ENCODE measurements at regions not wholly inside any gene's neighbourhood (a gene's known extent, or its start where the extent isn't known, plus 50 kb on each side); places are given as distances from the start of the nearest gene placed in this dataset.

DNA sequence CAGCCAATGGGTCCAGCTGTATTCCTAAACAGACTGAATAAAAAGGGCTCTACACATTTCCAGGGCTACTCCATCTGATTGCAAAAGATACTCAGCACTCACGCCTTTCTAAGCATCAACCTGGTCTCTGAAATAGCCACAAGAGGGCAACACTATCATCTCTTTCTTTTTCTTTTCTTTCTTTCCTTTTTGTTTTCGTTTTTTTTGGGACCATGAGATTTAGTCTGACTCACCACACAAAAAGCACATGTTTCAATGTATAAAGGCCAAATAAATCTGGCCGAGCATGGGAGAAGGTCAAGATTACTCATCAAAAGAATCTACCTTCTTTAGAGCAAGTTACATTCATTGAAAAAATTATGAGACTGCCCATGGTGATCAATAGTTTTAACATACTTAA, 805.6 kb upstream of the ARGLU1 start:
- DNase-seq, result no peak

DNA sequence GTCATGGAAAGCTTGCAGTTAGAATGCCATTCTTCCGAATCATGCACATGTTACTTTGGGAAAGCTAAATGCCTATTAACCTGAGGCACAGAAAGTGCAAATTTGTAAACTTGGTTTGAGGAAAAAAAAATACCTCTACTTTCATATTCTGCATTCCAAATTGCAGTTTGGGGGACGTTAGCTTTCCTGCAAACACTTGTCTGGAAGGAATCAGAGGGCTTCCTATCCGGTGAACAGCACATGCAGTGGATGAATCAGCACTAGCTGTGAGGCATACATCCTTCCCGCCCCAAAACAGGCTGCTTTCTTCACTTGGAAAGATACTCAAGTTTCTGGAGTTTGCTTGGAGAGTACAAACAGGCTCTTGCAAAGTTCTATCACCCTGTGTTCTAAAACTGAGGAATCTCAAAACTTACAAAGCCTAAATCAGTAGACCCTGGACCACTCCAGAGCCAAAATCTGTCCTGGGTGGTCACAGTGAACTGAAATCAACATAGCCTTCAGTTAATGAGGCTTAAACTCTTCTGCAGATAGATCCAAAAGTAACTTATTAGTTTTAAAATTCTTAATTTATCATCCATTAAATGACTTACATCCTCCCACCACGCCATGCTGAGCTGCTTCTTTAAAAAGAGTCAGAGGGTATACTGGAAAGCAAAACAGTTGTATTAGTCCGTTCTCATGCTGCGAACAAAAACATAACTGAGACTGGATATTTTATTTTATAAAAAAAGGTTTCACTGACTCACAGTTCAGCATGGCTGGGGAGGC, 802.3 kb upstream of the ARGLU1 start:
- DNase-seq, result no peak

DNA sequence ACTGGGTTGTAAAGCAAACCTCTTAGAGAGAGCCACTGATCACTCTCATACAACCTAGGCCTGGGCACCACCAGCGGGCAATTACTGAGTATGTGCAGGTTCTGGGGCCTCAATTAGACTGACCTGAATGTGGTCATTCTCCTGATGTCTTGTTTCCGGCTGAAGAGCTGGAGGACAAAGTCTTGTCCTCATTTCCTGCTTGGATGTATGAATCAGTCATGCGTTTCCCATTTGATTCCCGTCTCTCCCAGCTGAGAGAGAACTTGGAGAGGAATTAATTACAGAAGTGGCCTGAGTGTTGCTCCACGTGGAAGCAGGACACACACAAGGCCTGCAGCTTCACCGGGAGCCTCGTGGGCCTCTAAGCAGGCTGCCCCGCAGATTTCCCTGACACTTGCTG, 799.3 kb upstream of the ARGLU1 start:
- DNase-seq, result no peak

DNA sequence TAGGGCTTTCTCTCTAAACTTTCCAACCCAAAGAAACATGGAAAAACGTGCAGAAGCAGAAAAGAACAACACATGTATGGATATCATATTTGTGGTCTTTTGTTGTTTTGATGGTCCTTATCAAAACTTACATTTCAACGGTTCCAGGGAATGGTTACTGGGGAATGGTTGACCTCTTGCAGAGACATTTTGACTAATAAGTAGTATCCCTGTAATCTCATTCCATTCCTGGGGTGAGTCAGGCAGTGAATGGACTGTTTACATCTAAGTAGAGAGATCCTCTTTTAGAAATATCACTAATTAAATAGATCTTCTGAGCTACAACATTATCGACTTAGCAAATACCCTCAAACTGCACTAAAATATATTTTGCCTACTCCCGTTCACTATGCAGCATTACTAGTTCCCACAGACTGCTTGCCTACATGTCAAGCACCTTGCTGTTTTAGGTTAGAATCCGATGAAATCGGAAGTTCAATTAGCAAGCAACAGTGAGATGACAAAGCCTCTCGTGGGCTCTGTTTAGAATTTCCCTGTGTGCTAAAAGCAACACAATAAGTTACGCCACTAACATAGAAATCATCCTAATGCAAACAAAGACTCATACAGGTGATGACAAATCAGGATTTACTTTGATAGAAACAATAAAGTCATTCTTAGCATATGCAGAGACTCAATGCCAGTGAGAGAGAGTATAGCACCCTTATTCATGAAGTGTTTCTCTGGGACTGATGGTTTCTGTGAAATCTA, 797.7 kb upstream of the ARGLU1 start:
- DNase-seq, result no peak

DNA sequence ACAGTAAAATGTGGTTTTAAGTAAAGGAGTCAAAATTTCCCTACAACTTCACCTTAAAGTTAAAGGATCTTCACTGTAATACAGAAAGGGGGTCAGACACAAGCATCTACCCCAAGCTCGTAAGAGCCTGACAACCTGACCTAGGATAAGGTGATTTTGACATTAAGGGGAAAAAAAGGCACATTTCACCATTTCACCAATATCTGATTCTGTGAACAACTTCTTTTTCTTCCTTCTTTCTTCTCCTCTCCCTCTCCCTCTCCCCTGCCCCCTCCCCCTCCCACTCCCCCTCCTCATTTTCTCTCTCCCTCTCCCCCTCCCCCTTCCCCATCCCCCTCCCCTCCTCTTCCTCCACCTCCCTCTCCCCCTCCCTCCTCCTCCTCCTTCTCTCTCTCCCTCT, 796.7 kb upstream of the ARGLU1 start:
- DNase-seq, result no peak

DNA sequence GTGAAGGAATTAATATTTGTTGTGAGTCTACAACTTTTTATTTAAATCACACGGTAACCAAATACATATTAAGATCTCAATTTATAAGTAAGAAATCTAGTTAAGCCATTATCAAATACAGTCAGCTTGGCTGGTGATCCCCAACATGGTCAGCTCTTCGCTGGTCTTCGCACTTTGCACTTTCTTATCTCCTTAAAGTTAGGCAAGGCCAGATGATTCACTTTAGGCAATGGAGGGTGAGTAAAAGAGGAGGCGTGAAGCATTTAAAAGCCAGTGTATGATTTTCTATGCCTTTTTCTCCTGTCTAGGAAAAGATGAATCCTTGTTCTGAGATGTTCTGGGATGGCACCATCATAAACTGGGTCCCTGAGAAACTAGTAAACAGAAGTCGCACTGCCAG, 793.7 kb upstream of the ARGLU1 start:
- no peak for DNase-seq

DNA sequence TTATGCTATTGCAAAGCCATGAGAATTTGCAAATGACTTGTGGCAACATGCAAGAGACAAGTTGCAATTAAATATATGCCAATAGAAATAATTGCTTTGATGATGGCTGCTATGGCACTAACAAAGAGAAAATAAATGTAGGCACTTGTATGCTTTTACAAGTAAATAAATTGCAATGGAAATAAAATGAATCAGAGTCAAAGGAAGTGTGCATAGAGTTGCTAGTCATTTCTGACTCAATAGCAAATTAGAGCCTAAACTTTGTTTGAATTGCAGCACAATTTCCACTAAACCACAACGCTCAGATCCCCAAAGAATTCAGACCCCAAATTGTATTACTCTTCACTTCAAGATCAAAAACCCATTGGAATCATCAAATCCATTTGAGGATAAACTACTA, 792.1 kb upstream of the ARGLU1 start:
- no peak for DNase-seq

DNA sequence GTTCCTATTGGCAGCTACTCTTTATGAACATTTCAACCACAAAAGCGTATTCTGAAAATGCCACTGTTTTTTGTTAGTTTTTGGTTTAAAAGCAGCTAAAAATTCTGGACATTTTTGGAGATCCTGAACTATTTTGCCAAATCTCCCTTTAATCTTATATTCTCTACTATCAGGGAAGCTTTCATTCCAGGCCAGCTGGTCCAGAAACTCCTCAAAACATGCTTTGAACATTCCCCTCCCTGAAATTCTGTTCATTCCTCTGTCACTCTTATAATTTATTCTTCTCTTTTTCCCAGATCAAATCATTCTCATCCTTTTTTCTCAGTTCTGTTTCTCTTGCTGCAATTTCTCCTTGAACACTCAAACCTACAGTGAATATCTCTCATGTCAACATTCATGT, 790.9 kb upstream of the ARGLU1 start:
- DNase-seq, result no peak

DNA sequence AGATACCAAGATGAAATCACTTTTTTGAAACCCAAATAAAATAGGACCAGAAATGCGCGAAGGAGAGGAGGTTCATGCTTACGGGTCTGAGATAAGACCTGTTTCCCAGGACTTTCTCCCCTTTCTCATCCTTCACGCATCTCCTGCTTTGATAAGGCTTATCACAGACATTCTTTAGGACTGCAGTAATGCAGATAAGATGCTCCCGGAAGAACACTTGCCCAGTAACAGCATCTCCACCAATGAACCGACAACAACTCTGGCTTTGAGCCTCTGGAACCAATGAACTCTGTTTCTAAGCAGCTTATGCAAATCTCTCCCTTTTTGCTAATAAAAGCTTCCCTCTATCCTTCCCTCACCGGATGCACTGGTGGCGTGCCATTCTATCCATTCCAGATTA, 783.4 kb upstream of the ARGLU1 start:
- no peak for DNase-seq

DNA sequence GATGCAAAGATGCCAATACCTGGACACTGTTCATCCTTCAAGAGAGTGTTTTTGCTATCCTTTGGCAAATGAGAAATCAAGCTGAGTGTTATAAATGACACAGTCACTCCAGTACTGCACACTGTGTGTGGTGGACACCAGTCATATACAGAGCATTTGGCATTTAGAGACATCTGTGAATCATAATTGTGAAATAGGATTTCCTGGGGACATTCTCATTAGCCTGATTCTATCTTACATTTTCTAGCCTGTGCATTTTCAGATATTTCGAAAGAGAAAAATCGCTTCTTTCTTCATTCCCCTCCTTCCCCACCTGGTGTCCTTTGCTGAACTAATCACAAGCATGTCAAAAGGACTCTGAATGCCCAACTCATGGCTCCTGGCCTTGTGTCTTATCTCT, 781.0 kb upstream of the ARGLU1 start:
- no peak for DNase-seq

DNA sequence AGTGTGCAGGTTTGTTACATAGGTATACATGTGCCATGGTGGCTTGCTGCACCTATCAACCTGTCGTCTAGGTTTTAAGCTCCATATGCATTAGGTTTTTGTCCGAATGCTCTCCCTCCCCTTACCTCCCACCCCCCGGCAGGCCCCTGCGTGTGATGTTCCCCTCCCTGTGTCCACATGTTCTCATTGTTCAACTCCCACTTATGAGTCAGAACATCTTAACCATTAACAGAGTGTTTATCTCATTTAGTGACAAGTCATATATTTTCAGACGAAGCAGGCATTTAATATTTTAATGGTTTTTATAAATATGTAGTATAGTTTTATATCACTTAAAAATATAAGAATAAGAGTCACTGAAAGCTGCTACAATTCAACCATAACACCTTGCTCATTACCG, 780.5 kb upstream of the ARGLU1 start:
- DNase-seq, result no peak

DNA sequence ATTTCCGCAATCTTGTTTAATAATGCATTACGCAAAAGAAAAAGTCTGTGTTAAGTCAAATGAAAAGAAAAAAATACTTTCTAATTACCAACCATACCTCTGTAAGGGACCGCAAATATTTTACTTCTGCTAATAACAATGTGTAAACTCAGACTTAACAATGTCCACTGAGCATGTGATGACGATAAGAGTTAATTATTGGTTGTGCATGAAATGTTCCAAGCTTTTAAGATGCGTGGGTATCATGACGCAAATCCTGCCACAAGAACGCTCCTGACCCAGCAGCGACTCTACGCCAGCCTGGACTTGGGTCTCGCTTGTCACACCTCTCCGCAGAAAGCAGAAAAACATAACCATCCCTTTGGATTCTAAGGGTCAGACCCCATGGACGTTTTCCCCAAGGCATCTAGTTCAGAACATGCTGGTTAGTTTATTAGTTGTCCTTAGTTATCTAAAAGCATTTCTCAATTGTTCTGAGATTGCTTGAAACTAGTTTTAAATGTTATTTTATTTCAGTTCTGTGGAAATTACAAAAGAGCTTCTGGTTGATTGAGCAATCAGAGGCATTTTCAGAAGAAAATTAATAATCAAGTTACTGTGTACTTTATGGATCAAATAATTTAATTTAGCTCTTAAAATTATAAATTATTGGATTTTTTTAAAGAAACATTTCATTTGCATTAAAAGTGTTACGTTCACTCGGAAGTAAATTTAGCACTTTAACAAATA, 779.9 kb upstream of the ARGLU1 start:
- no peak for DNase-seq

DNA sequence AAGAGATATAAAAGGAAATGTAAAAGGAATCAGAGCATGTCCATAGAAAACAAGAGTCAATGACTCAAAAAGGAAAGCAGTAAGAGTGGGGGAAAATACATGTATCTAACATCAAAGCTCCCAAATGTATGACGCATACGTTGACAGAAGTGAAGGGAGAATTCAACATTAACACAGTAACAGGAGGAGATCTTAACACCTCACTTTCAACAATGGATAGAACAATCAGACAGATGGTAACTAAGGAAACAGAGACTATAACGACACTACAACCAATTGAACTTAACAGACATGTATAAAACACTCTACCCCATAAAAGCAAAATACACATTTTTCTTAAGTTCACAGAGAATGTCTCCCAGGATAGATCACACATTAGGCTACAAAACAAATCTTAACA, 774.8 kb upstream of the ARGLU1 start:
- DNase-seq, result no peak

DNA sequence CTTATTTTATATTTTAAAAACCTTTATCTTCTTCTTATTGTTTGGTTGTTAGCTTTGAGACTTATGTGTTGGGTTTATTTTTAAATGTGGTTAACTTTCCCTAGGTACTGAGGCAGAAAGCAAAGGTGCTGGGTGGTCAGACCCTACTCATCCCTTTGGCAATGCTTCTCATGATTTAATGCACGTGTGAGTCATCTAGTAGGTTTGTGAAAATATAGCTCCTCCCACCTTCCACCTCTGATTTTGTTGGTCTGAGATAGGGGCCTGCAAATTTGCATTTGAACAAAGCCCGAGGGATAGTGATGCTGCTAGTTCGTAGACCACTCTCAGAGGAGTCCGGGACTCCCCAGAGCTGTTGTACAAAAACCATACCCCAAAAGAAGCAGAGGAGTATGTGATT, 771.3 kb upstream of the ARGLU1 start:
- DNase-seq, result no peak

DNA sequence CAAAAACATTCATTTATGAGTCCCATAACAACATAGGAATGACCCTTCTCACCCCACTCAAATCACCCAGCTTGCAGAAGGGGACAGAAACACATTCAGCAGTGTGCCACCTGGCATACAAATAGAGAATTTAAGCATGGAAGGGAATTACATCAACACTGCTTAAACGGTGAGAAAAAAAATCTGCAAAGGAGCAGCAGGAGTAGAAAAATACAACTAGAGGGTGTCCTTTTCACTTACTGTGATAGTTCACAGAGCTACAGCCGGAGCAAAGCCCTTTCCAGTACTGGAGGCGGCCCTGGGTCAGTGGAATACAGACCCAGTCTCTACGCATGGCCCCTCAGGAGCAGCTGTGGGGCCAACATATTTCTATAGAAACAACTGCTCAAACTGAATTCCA, 764.3 kb upstream of the ARGLU1 start:
- no peak for DNase-seq

DNA sequence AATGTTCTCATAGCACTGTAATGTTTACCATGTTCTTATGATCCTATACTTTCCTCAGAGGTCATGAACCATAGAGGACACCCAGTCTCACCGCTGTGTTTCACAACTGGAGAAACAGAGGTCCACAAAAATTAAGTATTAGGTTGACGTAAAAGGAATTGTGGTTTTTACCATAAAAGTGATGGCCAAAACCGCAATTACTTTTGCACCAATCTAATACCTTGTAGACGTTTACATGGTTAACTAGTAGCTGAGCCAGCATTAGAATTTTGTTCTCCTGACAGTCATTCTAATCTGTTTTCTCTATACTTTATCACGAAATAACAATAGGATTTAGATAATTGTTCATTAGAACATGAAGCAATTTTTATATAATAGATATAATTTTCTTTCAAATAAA, 763.4 kb upstream of the ARGLU1 start:
- DNase-seq, result no peak

DNA sequence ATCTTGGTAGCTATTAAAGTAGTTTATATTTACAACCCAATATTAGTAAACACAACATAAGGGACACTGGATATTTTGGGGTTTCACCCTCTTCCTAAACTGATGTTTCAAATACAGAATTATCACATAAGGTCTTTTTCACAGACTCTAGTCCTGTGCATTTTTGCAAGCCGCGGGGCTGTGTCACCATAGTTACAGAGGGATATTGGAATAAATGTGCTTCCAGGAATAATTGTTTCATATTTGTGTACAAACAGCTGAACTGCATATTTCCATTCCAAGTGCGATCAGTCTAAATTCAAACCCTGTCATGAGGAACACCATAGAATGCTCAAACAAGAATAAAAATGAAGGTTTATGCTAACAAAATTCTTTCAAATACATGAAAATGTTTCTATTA, 762.5 kb upstream of the ARGLU1 start:
- DNase-seq, result no peak

DNA sequence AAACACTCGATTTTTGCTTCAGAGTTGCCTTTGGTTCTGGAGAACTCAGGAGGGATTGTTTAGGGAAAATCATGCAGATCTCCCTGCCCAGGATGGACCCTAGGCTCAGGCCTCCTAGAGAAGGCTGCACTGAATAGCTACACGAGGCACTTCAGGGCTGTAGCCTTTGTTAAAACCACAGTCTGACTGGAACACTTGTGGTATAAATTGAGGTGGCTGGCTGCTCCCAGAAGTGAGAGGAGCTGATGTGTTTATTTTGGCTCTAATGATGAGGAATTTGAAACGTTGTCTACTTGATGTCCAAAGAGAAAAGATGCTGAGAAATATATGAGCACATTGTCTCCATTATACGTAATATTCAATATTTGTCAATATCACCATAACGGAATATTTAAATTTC, 762.1 kb upstream of the ARGLU1 start:
- DNase-seq, result no peak

DNA sequence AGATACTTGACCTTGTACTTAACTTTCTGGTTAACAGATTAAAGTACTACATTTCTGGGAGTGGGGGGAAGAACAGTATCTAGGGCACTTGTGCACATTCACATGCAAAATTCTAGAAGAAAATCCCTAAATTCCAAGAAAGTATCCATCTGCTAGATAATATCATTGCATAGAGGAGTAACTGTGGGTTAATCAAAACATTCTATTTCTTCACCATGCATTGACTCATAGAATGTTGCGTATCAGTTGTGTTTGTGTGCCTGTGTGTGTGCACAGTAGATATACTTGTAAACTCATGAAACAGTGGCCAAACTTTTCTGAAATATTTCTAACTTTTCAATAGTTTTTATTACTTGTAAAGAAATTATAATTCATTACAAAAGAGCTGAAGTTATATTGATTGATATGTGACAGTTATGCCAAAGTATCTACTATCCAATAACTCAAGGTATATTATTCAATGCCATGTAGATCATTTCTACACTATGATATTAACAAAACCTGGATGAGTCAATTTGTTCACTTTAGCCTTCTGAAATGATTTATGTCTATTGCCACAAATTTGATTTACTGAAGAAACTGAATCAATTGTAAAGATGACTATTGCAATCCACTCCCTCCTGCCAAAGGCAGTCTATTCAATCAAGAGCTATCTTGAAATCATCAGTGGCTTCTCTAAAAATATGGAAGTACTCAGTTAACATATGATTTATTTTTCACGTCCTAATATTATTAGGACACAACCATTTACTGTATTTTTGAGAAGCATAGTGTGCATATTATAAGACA, 756.7 kb upstream of the ARGLU1 start:
- DNase-seq, result no peak

DNA sequence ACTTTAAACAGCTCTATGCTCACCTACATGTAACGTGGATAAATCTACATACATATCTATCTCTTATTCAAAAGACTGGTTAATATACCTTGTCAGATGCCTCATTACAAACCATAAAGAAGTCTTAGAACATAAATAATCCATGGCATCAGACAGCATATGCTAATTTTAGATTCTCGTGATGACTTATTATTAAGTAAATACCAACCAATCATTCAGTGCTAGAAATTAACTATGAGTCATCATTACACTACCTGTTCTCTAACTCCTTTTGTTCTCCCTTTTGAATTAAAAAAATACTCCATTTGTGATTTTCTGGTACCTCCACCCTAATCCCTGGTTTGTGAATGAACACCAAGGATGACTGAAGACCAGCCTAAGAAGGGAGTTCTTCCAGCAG, 754.3 kb upstream of the ARGLU1 start:
- DNase-seq, result no peak

DNA sequence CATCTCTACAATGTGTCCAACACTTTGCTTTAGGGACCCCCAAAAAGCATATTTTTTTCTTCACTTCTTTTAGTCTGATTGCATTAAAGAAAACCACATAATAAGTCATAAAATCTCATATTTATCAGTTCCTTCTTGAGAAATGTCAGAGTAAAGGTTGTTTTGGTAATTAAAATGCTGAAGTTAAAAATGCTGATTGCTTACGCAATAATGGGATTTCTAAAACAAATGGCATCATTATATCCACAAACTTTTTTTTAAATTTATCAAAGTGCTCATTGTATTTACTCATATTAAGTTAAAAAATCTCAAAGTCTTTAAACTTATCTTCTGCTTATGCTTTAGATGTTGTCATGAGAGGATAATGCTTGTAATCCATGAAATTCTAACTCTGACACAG, 737.2 kb upstream of the ARGLU1 start:
- no peak for DNase-seq

DNA sequence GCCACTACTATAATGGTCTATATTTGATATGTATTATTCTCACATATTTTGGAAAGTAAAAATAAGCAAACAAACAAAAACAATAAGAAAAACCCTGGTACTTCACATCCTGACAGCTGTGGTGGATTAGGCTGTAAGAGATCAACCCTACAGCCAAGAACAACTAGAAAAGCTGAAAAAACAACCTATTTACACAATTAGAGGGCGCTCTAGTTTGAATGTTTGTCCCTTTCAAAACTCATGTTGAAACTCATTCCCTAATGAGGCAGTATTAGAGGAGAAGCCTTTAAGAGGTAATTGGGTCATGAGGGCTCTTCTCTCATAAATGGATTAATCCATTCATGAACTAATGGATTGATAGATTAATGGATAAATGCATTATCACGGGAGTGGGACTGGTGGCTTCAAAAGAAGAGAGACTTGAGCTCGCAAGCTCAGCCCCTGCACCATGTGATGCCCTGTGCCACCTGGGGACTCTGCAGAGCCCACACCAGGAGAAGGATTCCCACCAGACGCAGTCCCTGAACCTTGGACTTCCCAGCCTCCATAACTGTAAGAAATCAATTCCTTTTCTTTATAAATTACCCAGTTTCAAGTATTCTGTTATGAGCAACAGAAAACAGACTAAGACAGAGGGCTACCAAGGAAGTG, 733.9 kb upstream of the ARGLU1 start:
- no peak for DNase-seq

DNA sequence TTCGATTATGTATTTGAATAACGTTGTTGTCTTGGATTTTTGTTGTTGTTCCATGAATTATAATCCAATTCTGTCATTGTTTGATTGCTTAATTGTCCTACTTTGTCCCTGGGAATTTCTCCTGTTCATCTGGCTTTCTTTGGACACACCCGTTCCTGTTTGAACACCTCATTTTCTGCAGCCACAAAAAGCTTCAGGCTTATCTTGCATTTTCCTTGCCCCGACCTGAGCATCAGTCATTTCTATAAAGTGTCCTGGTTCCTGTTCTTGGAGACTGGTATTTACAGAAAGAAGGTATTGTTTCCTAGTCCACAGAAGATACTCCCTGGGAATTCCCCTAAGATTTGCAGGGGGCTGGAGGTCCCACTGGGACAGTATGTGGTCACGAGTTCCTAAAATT, 731.8 kb upstream of the ARGLU1 start:
- no peak for DNase-seq

Data from stimulated activated naive CD4-positive, alpha-beta T cell (primary cell).